ENCODE measurements at regions not wholly inside any gene's neighbourhood (a gene's known extent, or its start where the extent isn't known, plus 50 kb on each side); places are given as distances from the start of the nearest gene placed in this dataset.

- Histone ChIP-seq H2BK15ac (ENCODE audit: low read depth, low read length) (no peak overlapping the region), H3K56ac (ENCODE audit: insufficient read length, low read depth, low read length) (no peak overlapping the region), H3K9me3 (ENCODE audit: control insufficient read depth, low read depth, low read length) (no peaks in the 10 kb centered on the region), H3K27me3 (ENCODE audit: insufficient read depth, low read length) (no peaks in the 10 kb centered on the region), H3K4me1 (ENCODE audit: insufficient read depth, low read length) (no peaks in the 10 kb centered on the region), H3K79me1 (ENCODE audit: insufficient read depth, low read depth, low read length, poor library complexity, severe bottlenecking) (no peaks in the 10 kb centered on the region), H4K20me1 (ENCODE audit: control insufficient read depth, insufficient read depth, insufficient read length) (no peaks in the 10 kb centered on the region), H4K5ac (ENCODE audit: insufficient read length, low read depth, low read length) (no peak overlapping the region), H3T11ph (ENCODE audit: low read length) (no peak overlapping the region), H2BK5ac (ENCODE audit: insufficient read length, low read length) (no peak overlapping the region), H3K9ac (ENCODE audit: extremely low read depth, insufficient read length, low read length) (no peak overlapping the region), H4K8ac (replicated peaks; ENCODE audit: insufficient read length, low read depth, low read length) (no peak overlapping the region), H3K79me2 (ENCODE audit: insufficient read depth, low read length) (no peaks in the 10 kb centered on the region), H3K23me2 (ENCODE audit: insufficient read length, low read depth, low read length, poor library complexity, severe bottlenecking) (no peaks in the 10 kb centered on the region), H3K4ac (ENCODE audit: low read depth, low read length) (no peak overlapping the region), H3K23ac (ENCODE audit: insufficient read length, low read depth, low read length) (no peak overlapping the region), H3K27ac (ENCODE audit: insufficient read length, low read depth, low read length) (no peak overlapping the region), H4K91ac (ENCODE audit: insufficient read length, low read depth, low read length) (no peak overlapping the region), H2BK20ac (ENCODE audit: low read depth, low read length, poor library complexity, severe bottlenecking) (no peak overlapping the region), H2AK5ac (ENCODE audit: insufficient read length, low read length) (no peak overlapping the region), H3K18ac (ENCODE audit: insufficient read length, low read depth, low read length) (no peak overlapping the region), H2BK12ac (ENCODE audit: insufficient read length, low read depth, low read length) (no peak overlapping the region), H2AFZ (ENCODE audit: low read length) (no peak overlapping the region), H2BK120ac (ENCODE audit: low read depth, low read length, poor library complexity, severe bottlenecking) (no peak overlapping the region), H3K4me2 (ENCODE audit: insufficient read depth, insufficient read length, low read length) (no peak overlapping the region), H3K14ac (ENCODE audit: insufficient read depth, low read length) (no peak overlapping the region)
- no peaks in the 10 kb centered on the region for H3K36me3 Mint-ChIP-seq (ENCODE audit: insufficient read depth in 1 of 3, low read depth in 3 of 3)
- no peak overlapping the region for H3K27ac Mint-ChIP-seq
- no peak for DNase-seq
- H3K4me1 Mint-ChIP-seq, result 0 out of 4 replicates have a peak, but pooled peaks cover 0 to 3% of the 10 kb centered on the region in 2 experiments
- TF ChIP-seq CTCF (conservative IDR thresholded peaks at IDR 0.05), result no peak
- no peaks in the 10 kb centered on the region for H3K9me3 Mint-ChIP-seq
- no CpG with 5 or more reads among the region's 4 CpGs for WGBS (ENCODE audit: extremely low coverage, insufficient read length, low lambda C conversion rate)
- no peak overlapping the region for H3K4me3 Mint-ChIP-seq
- no peaks in the 10 kb centered on the region for H3K27me3 Mint-ChIP-seq (ENCODE audit: low read depth)
Observed at GRCh38 chr3:144744473-144744872, 772.9 kb downstream of the DIPK2A start.

Data from H9 (cell line).